Type B pancreatic cell (in vitro differentiated cells): ENCODE measurements at regions not wholly inside any gene's neighbourhood (a gene's known extent, or its start where the extent isn't known, plus 50 kb on each side); places are given as distances from the start of the nearest gene placed in this dataset.
"Not testable (repeated sequence)": the region's sequence is repeated elsewhere in the genome, so short reads cannot be mapped to it uniquely, and the experiment has no call there.

Experiments used
- DNase-seq: peaks from one replicate; pipeline ENCODE4 v3.0.0; 2021; ENCODE audit warnings: mixed read lengths; ENCODE audit not compliant: unreplicated experiment; ENCODE audit errors: extremely low spot score
- H3K27ac Mint-ChIP-seq: 2 replicates; pipeline ENCODE4 v1.8.0; 2021; ENCODE audit warnings: mild to moderate bottlenecking, mixed read lengths
- H3K27me3 Mint-ChIP-seq: 2 replicates; pipeline ENCODE4 v1.8.0; 2021; ENCODE audit warnings: mixed read lengths
- H3K36me3 Mint-ChIP-seq: 2 replicates; pipeline ENCODE4 v1.8.0; 2021; ENCODE audit warnings: mixed read lengths
- H3K4me1 Mint-ChIP-seq: one replicate; pipeline ENCODE4 v1.8.0; 2021; ENCODE audit warnings: mixed read lengths; ENCODE audit not compliant: unreplicated experiment
- H3K4me3 Mint-ChIP-seq: 2 replicates; pipeline ENCODE4 v1.8.0; 2021; ENCODE audit warnings: mild to moderate bottlenecking, mixed read lengths
- H3K9me3 Mint-ChIP-seq: 2 replicates; pipeline ENCODE4 v1.8.0; 2021; ENCODE audit warnings: mixed read lengths
- CTCF ChIP-seq: fragments of 200-600 bp; sonication (generic); conservative IDR thresholded peaks from 2 replicates; pipeline ENCODE4 v1.5.0; 2021; ENCODE audit warnings: antibody characterized with exemption, mild to moderate bottlenecking

- H3K4me3 Mint-ChIP-seq, result no peak overlapping the region
- DNase-seq, result no peak
- H3K4me1 Mint-ChIP-seq, result no peaks in the 10 kb centered on the region
- no peaks in the 10 kb centered on the region for H3K36me3 Mint-ChIP-seq
- no peak overlapping the region for H3K27ac Mint-ChIP-seq
- no peak for TF ChIP-seq CTCF
- H3K9me3 Mint-ChIP-seq, result no peaks in the 10 kb centered on the region
- H3K27me3 Mint-ChIP-seq, result peaks cover 3% of the 10 kb centered on the region
Measured at GRCh38 chr4:83751336-83751949, 215.5 kb downstream of the GPAT3 start.

GRCh38 chr4:83748711-83749110 lies 212.8 kb downstream of the GPAT3 start:
- no peak overlapping the region for H3K27ac Mint-ChIP-seq
- no peak overlapping the region for H3K4me3 Mint-ChIP-seq
- H3K27me3 Mint-ChIP-seq, result peaks cover 3% of the 10 kb centered on the region
- H3K4me1 Mint-ChIP-seq, result no peaks in the 10 kb centered on the region
- no peaks in the 10 kb centered on the region for H3K36me3 Mint-ChIP-seq
- no peak for DNase-seq
- no peak for TF ChIP-seq CTCF
- no peaks in the 10 kb centered on the region for H3K9me3 Mint-ChIP-seq

GRCh38 chr4:83738895-83739294 lies 203.0 kb downstream of the GPAT3 start:
- Mint-ChIP-seq H3K4me1 (no peaks in the 10 kb centered on the region), H3K36me3 (no peaks in the 10 kb centered on the region), H3K27ac (no peak overlapping the region), H3K9me3 (no peaks in the 10 kb centered on the region), H3K27me3 (peaks cover 3% of the 10 kb centered on the region), H3K4me3 (no peak overlapping the region)
- DNase-seq, result no peak
- no peak for TF ChIP-seq CTCF

GRCh38 chr4:83734576-83734975 lies 198.7 kb downstream of the GPAT3 start:
- Mint-ChIP-seq H3K27ac (peak overlapping the region; percentile 92), H3K4me1 (no peaks in the 10 kb centered on the region), H3K27me3 (no peaks in the 10 kb centered on the region), H3K9me3 (peaks cover 4% of the 10 kb centered on the region), H3K36me3 (no peaks in the 10 kb centered on the region), H3K4me3 (peak overlapping the region; percentile 67)
- no peak for DNase-seq
- TF ChIP-seq CTCF, result no peak

GRCh38 chr4:83732114-83732635 lies 196.3 kb downstream of the GPAT3 start:
- no peak for TF ChIP-seq CTCF
- Mint-ChIP-seq H3K4me3 (no peak overlapping the region), H3K36me3 (no peaks in the 10 kb centered on the region), H3K27ac (no peak overlapping the region), H3K4me1 (no peaks in the 10 kb centered on the region), H3K9me3 (peaks cover 4% of the 10 kb centered on the region), H3K27me3 (peaks cover 3% of the 10 kb centered on the region)
- no peak for DNase-seq

GRCh38 chr4:83731609-83732008 lies 195.7 kb downstream of the GPAT3 start:
- DNase-seq, result no peak
- peaks cover 4% of the 10 kb centered on the region for H3K9me3 Mint-ChIP-seq
- H3K27ac Mint-ChIP-seq, result no peak overlapping the region
- H3K4me1 Mint-ChIP-seq, result no peaks in the 10 kb centered on the region
- H3K4me3 Mint-ChIP-seq, result no peak overlapping the region
- no peak for TF ChIP-seq CTCF
- peaks cover 9% of the 10 kb centered on the region for H3K27me3 Mint-ChIP-seq
- no peaks in the 10 kb centered on the region for H3K36me3 Mint-ChIP-seq

GRCh38 chr4:83730958-83731357 lies 195.1 kb downstream of the GPAT3 start:
- H3K27me3 Mint-ChIP-seq, result not testable (repeated sequence)

More at GRCh38 chr4:83730958-83731357, 195.1 kb downstream of the GPAT3 start:
- H3K27ac Mint-ChIP-seq, H3K9me3 Mint-ChIP-seq, H3K4me1 Mint-ChIP-seq, H3K4me3 Mint-ChIP-seq, DNase-seq, H3K36me3 Mint-ChIP-seq: not testable (repeated sequence)
